Sigmoid colon (tissue), 4 donors: ENCODE measurements at regions not wholly inside any gene's neighbourhood (a gene's known extent, or its start where the extent isn't known, plus 50 kb on each side); places are given as distances from the start of the nearest gene placed in this dataset.

Experiments
- EP300 ChIP-seq, 4 donors: sonication (generic); formaldehyde crosslinking; IDR thresholded peaks; one replicate each; pipeline ENCODE4 v1.6.1; 2017; ENCODE audit warnings: antibody characterized with exemption in 4 of 4
- TF ChIP-seq, protein P1 (sequence below), 4 experiments: fragments of 450-650 bp in 3 of 4; fragments of 200-600 bp in 1 of 4; IDR thresholded peaks; one replicate each; pipeline ENCODE4 v1.5.1; 2016 to 2019; ENCODE audit warnings: antibody characterized with exemption in 4 of 4, mild to moderate bottlenecking in 3 of 4, moderate library complexity in 2 of 4

DNA sequence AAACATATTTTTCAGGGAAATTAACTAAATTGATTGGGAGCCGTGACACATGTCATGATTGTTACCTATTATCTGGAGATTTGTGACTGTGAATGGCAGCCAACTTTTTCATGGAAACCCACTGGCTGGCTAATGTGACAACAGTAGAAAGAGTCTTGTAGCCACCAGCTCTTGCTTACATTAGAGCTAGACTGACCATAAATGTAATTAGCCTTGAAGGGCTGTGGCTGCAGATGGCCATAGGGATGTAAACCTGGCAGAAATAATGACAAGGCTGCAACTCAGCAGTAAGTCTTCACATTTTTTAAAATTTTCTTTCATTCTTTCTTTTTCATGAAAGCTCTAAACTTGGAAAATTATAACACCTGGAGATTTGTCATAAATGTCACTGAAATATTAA, 168.2 kb upstream of the ROBO2 start:
- TF ChIP-seq, protein P1, sequence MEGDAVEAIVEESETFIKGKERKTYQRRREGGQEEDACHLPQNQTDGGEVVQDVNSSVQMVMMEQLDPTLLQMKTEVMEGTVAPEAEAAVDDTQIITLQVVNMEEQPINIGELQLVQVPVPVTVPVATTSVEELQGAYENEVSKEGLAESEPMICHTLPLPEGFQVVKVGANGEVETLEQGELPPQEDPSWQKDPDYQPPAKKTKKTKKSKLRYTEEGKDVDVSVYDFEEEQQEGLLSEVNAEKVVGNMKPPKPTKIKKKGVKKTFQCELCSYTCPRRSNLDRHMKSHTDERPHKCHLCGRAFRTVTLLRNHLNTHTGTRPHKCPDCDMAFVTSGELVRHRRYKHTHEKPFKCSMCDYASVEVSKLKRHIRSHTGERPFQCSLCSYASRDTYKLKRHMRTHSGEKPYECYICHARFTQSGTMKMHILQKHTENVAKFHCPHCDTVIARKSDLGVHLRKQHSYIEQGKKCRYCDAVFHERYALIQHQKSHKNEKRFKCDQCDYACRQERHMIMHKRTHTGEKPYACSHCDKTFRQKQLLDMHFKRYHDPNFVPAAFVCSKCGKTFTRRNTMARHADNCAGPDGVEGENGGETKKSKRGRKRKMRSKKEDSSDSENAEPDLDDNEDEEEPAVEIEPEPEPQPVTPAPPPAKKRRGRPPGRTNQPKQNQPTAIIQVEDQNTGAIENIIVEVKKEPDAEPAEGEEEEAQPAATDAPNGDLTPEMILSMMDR (IDR thresholded peaks at IDR 0.05): no peak
- no peak for TF ChIP-seq EP300 (IDR thresholded peaks at IDR 0.05)
